AG09319 (cell line): ENCODE measurements at regions not wholly inside any gene's neighbourhood (a gene's known extent, or its start where the extent isn't known, plus 50 kb on each side); places are given as distances from the start of the nearest gene placed in this dataset.

Source experiments
- DNase-seq: peaks from one replicate; pipeline ENCODE4 v3.0.0-alpha.2; 2010; ENCODE audit warnings: low read depth; ENCODE audit errors: extremely low read depth
- CTCF ChIP-seq: IDR thresholded peaks from 2 replicates; pipeline ENCODE4 v1.5.1; 2011; ENCODE audit warnings: low read depth, mild to moderate bottlenecking, inconsistent platforms, low read length, moderate library complexity

- no peak for DNase-seq
- TF ChIP-seq CTCF: no peak
Observed at GRCh38 chr17:12492450-12492849, 173.2 kb upstream of the MYOCD start.

- no peak for TF ChIP-seq CTCF
Observed at GRCh38 chr17:12505866-12506265, 159.8 kb upstream of the MYOCD start.

GRCh38 chr17:12507026-12507595 is 158.6 kb upstream of the MYOCD start:
- no peak for DNase-seq
- no peak for TF ChIP-seq CTCF

More at GRCh38 chr17:12505866-12506265, 159.8 kb upstream of the MYOCD start:
- DNase-seq: no peak

- DNase-seq: no peak
Observed at GRCh38 chr17:12509801-12510200, 155.9 kb upstream of the MYOCD start.

GRCh38 chr17:12510535-12510934 is 155.2 kb upstream of the MYOCD start:
- DNase-seq: no peak
- no peak for TF ChIP-seq CTCF

More at GRCh38 chr17:12509801-12510200, 155.9 kb upstream of the MYOCD start:
- TF ChIP-seq CTCF: no peak

GRCh38 chr17:12512694-12513355 is 152.9 kb upstream of the MYOCD start:
- TF ChIP-seq CTCF: no peak
- DNase-seq: no peak

- DNase-seq: no peak
- TF ChIP-seq CTCF: no peak
Observed at GRCh38 chr17:12514596-12514995, 151.1 kb upstream of the MYOCD start.
